ENCODE measurements at regions not wholly inside any gene's neighbourhood (a gene's known extent, or its start where the extent isn't known, plus 50 kb on each side); places are given as distances from the start of the nearest gene placed in this dataset.

DNA sequence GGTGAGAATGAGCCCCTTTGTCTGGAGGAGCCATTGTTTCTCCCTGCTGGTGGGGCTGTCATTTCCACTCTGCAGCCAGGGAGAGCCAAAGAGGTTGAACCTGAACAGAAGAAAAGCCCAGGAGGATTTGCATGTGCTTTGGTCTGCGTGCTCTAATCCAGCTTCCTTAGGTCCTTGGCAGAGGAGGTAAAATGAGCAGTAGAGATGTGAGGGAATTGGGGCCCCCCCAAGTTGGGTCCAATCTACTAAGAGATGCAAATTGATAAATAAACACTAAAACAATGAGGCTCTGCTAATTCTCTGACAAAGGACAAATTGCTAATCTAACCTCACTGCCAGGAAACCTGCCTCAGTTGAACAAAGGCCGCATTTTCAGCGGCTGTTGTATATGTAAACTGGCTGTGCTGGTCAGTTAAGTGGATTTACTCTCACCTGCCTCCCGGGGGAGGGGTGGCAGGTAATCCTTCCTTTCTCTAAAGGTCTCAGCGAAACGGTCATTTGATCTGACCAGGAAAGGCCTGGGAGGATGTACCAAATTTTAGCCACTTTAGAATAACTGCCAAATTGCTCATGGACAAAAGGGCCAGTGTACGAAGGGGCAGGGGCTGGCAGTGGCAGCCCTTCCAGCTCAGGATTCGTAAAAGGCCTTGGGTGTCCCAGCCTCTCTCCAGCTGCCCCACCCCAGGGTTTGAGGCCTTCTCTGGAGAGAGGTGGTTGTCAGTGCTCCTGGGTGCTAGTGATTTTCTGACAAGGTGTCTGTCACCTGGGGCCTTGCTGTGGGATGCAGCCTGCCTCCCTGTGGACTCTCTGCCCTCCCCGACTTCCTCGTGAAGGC lies 193.6 kb downstream of the MIB1 start:
- Histone ChIP-seq H3K4me1 (ENCODE audit: control insufficient read depth, extremely low read depth, insufficient read depth, low read length) (peaks cover 5% of the 10 kb centered on the region), H2AFZ (ENCODE audit: low read depth, low read length) (no peak overlapping the region), H3K36me3 (ENCODE audit: control insufficient read depth in 2 of 2, extremely low read depth in 1 of 2, insufficient read depth in 2 of 2, low read length in 2 of 2) (no peaks in the 10 kb centered on the region), H3K27ac (ENCODE audit: insufficient read depth, low read depth, low read length) (no peak overlapping the region), H3K9me1 (replicated peaks; ENCODE audit: control insufficient read depth, extremely low read depth, insufficient read depth, low read length) (no peaks in the 10 kb centered on the region), H3K4me2 (ENCODE audit: insufficient read depth, low read length) (no peak overlapping the region), H3K4me3 (replicated peaks in 1 of 3; ENCODE audit: insufficient read depth in 1 of 3, low read depth in 1 of 3, low read length in 3 of 3) (no peak overlapping the region), H3K27me3 (ENCODE audit: control insufficient read depth in 2 of 2, insufficient read depth in 2 of 2, low read length in 2 of 2) (no peaks in the 10 kb centered on the region), H3K9me3 (replicated peaks; ENCODE audit: control insufficient read depth, insufficient read depth, low read length) (no peaks in the 10 kb centered on the region), H3K79me2 (ENCODE audit: control insufficient read depth, insufficient read depth, low read length) (no peaks in the 10 kb centered on the region), H4K20me1 (replicated peaks; ENCODE audit: control insufficient read depth, extremely low read depth, insufficient read depth, low read length) (no peaks in the 10 kb centered on the region), H3K9ac (replicated peaks; ENCODE audit: extremely low read depth, insufficient read depth, low read length) (no peak overlapping the region)
- intact Hi-C loops (cut with micrococcal nuclease) (no loop called here), dilution Hi-C loops (cut with MboI; ENCODE audit: extremely low pct_ligation_motif_present, low sequenced_read_pairs) (no loop called here)
- ChIA-PET CTCF (interaction anchor here (1.8 to 2.5 kb wide), 2 partner anchors 12 to 22 kb away, joined by 4 to 6 read pairs; no protein-coding TSS in a partner anchor), POLR2A (no interaction called here)
- BruUV-seq (replicated peaks) = no TSS peak
- FAIRE-seq (no peak), DNase-seq (ENCODE audit: low read depth, low spot score) (no peak)
- TF ChIP-seq EZH2 (IDR thresholded peaks at IDR 0.05; ENCODE audit: borderline replicate concordance, low read depth, low read length, severe bottlenecking) (no peak), POLR2A (IDR thresholded peaks at IDR 0.05; ENCODE audit: low read depth, low read length) (no peak), MYC (IDR thresholded peaks at IDR 0.05; ENCODE audit: low read depth, low read length) (no peak), GATA2 (IDR thresholded peaks at IDR 0.05; ENCODE audit: insufficient read depth, insufficient read length, low read depth, low read length) (no peak), POLR2AphosphoS5 (IDR thresholded peaks at IDR 0.05; ENCODE audit: insufficient read depth, low read depth, low read length) (no peak)

- ChIA-PET POLR2A (no interaction called here), CTCF (interaction anchor here (1.8 kb wide), 1 partner anchor 22 kb away, joined by 4 read pairs; no protein-coding TSS in a partner anchor)
- Histone ChIP-seq H3K79me2 (ENCODE audit: control insufficient read depth, insufficient read depth, low read length) (no peaks in the 10 kb centered on the region), H3K27ac (ENCODE audit: insufficient read depth, low read depth, low read length) (no peak overlapping the region), H3K4me2 (ENCODE audit: insufficient read depth, low read length) (no peak overlapping the region), H3K36me3 (ENCODE audit: control insufficient read depth in 2 of 2, extremely low read depth in 1 of 2, insufficient read depth in 2 of 2, low read length in 2 of 2) (no peaks in the 10 kb centered on the region), H3K9me3 (replicated peaks; ENCODE audit: control insufficient read depth, insufficient read depth, low read length) (no peaks in the 10 kb centered on the region), H3K4me3 (replicated peaks in 1 of 3; ENCODE audit: insufficient read depth in 1 of 3, low read depth in 1 of 3, low read length in 3 of 3) (no peak overlapping the region), H3K4me1 (ENCODE audit: control insufficient read depth, extremely low read depth, insufficient read depth, low read length) (peaks cover 5% of the 10 kb centered on the region), H3K9ac (replicated peaks; ENCODE audit: extremely low read depth, insufficient read depth, low read length) (no peak overlapping the region), H2AFZ (ENCODE audit: low read depth, low read length) (no peak overlapping the region), H4K20me1 (replicated peaks; ENCODE audit: control insufficient read depth, extremely low read depth, insufficient read depth, low read length) (no peaks in the 10 kb centered on the region), H3K27me3 (ENCODE audit: control insufficient read depth in 2 of 2, insufficient read depth in 2 of 2, low read length in 2 of 2) (no peaks in the 10 kb centered on the region), H3K9me1 (replicated peaks; ENCODE audit: control insufficient read depth, extremely low read depth, insufficient read depth, low read length) (no peaks in the 10 kb centered on the region)
- intact Hi-C loops (cut with micrococcal nuclease) (no loop called here), dilution Hi-C loops (cut with MboI; ENCODE audit: extremely low pct_ligation_motif_present, low sequenced_read_pairs) (no loop called here)
- TF ChIP-seq MAX (IDR thresholded peaks at IDR 0.05; ENCODE audit: insufficient read depth, insufficient read length) = no peak
- no peak for TF ChIP-seq FOS (IDR thresholded peaks at IDR 0.05; ENCODE audit: borderline replicate concordance, insufficient read depth, low read length)
- no peak for TF ChIP-seq JUN (IDR thresholded peaks at IDR 0.05; ENCODE audit: borderline replicate concordance, insufficient read depth, insufficient read length, low read depth)
- no peak for TF ChIP-seq EZH2 (IDR thresholded peaks at IDR 0.05; ENCODE audit: borderline replicate concordance, low read depth, low read length, severe bottlenecking)
- TF ChIP-seq GATA2 (IDR thresholded peaks at IDR 0.05; ENCODE audit: insufficient read depth, insufficient read length, low read depth, low read length) = no peak
- TF ChIP-seq, protein P1, sequence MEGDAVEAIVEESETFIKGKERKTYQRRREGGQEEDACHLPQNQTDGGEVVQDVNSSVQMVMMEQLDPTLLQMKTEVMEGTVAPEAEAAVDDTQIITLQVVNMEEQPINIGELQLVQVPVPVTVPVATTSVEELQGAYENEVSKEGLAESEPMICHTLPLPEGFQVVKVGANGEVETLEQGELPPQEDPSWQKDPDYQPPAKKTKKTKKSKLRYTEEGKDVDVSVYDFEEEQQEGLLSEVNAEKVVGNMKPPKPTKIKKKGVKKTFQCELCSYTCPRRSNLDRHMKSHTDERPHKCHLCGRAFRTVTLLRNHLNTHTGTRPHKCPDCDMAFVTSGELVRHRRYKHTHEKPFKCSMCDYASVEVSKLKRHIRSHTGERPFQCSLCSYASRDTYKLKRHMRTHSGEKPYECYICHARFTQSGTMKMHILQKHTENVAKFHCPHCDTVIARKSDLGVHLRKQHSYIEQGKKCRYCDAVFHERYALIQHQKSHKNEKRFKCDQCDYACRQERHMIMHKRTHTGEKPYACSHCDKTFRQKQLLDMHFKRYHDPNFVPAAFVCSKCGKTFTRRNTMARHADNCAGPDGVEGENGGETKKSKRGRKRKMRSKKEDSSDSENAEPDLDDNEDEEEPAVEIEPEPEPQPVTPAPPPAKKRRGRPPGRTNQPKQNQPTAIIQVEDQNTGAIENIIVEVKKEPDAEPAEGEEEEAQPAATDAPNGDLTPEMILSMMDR (IDR thresholded peaks at IDR 0.05; ENCODE audit: extremely low read depth in 1 of 2, insufficient read depth in 1 of 2, low read depth in 1 of 2, low read length in 2 of 2) = no peak
- TF ChIP-seq POLR2AphosphoS5 (IDR thresholded peaks at IDR 0.05; ENCODE audit: insufficient read depth, low read depth, low read length) = no peak
- no peak for TF ChIP-seq MYC (IDR thresholded peaks at IDR 0.05; ENCODE audit: low read depth, low read length)
- TF ChIP-seq POLR2A (IDR thresholded peaks at IDR 0.05; ENCODE audit: low read depth, low read length) = no peak
- DNase-seq (ENCODE audit: low read depth, low spot score) (no peak), FAIRE-seq (no peak)
- BruUV-seq (replicated peaks) = no TSS peak
These were observed 194.1 kb downstream of the MIB1 start for GRCh38 chr18:21934766-21935015.

Measured in endothelial cell of umbilical vein (primary cell).